HepG2 (cell line): ENCODE measurements at regions not wholly inside any gene's neighbourhood (a gene's known extent, or its start where the extent isn't known, plus 50 kb on each side); places are given as distances from the start of the nearest gene placed in this dataset.

ENCODE experiments used
- ATAC-seq: fragments of 200-7000 bp; cut with Tn5 transposase; 3 replicates; pipeline ENCODE4 v1.9.1; 2020; ENCODE audit warnings: mild to moderate bottlenecking, moderate library complexity
- BruUV-seq: library from RNA; stranded (reverse); fragments of 400-500 nt; replicated peaks from 2 replicates; lab custom pipeline; 2021; lab: Mats Ljungman, UMichigan
- CTCF ChIA-PET: fragments of 300-600 bp; formaldehyde crosslinking; extraction: SDS; loops from one replicate; lab custom pipeline; 2021; ENCODE audit warnings: low total read pairs, inconsistent platforms, low intra/inter-chr PET ratio; lab: Yijun Ruan, JAX
- POLR2A ChIA-PET: fragments of 350-600 bp; sonication (Branson Sonifier 250); formaldehyde crosslinking; loops from one replicate; lab custom pipeline; 2020; ENCODE audit warnings: antibody characterized with exemption, inconsistent platforms; lab: Yijun Ruan, JAX
- DNase-seq: peaks from one replicate; pipeline ENCODE4 v3.0.0-alpha.2; 2015; ENCODE audit warnings: low spot score
- FAIRE-seq: peaks from 3 replicates; lab custom pipeline; 2011; peaks lifted over from hg19 to GRCh38; lab: Jason Lieb, UNC
- H2AFZ ChIP-seq: one replicate; pipeline ENCODE4 v1.6.1; 2011; ENCODE audit warnings: low read length, inconsistent platforms
- H3K27ac ChIP-seq: fragments of 300-600 bp; 3 replicates; pipeline ENCODE4 v1.8.0; 2011; ENCODE audit warnings: mixed run types, mild to moderate bottlenecking, mixed read lengths, low read length, inconsistent platforms; ENCODE audit not compliant: insufficient read depth; ENCODE audit errors: extremely low read length
- H3K27me3 ChIP-seq, 2 experiments: fragments of 200-600 bp in 1 of 2; 2 replicates in 1 of 2; 3 replicates in 1 of 2; pipeline versions ENCODE4 v1.6.0 to v1.8.0; 2011; ENCODE audit warnings: low read length in 2 of 2, mild to moderate bottlenecking in 2 of 2, moderate library complexity in 2 of 2, inconsistent platforms in 1 of 2; ENCODE audit not compliant: insufficient read depth in 2 of 2, control insufficient read depth in 1 of 2
- H3K36me3 ChIP-seq, 2 experiments: fragments of 200-600 bp in 1 of 2; replicated peaks in 1 of 2; 2 replicates in 1 of 2; 3 replicates in 1 of 2; pipeline versions ENCODE4 v1.5.1 to v1.8.0; 2011; ENCODE audit warnings: low read length in 2 of 2, inconsistent platforms in 1 of 2; ENCODE audit not compliant: insufficient read depth in 2 of 2, control insufficient read depth in 1 of 2
- H3K4me1 ChIP-seq: 2 replicates; pipeline ENCODE4 v1.5.1; 2012; ENCODE audit warnings: low read length, inconsistent platforms; ENCODE audit not compliant: insufficient read depth
- H3K4me2 ChIP-seq: 2 replicates; pipeline ENCODE4 v1.6.0; 2011; ENCODE audit warnings: low read depth, low read length, inconsistent platforms
- H3K4me3 ChIP-seq, 3 experiments: fragments of 200-600 bp in 1 of 3; sonication (generic), shearing (Covaris generic) in 1 of 3; replicated peaks in 1 of 3; 2 replicates each; pipeline ENCODE4 v1.5.1; 2011 to 2016; ENCODE audit warnings: low read length in 3 of 3, inconsistent platforms in 2 of 3, low read depth in 2 of 3, mild to moderate bottlenecking in 2 of 3, control low read depth in 1 of 3, mixed read lengths in 1 of 3; ENCODE audit not compliant: insufficient read depth in 1 of 3
- H3K79me2 ChIP-seq: one replicate; pipeline ENCODE4 v1.6.1; 2011; ENCODE audit warnings: low read length, inconsistent platforms; ENCODE audit not compliant: insufficient read depth
- H3K9ac ChIP-seq: 2 replicates; pipeline ENCODE4 v1.6.0; 2011; ENCODE audit warnings: mild to moderate bottlenecking, low read depth, low read length, inconsistent platforms; ENCODE audit not compliant: insufficient read depth
- H3K9me3 ChIP-seq: 2 replicates; pipeline ENCODE4 v1.5.1; 2012; ENCODE audit warnings: mild to moderate bottlenecking, low read length
- H4K20me1 ChIP-seq: 2 replicates; pipeline ENCODE4 v1.6.0; 2011; ENCODE audit warnings: inconsistent platforms, mild to moderate bottlenecking, low read length, moderate library complexity; ENCODE audit not compliant: insufficient read depth
- ATF1 ChIP-seq: IDR thresholded peaks from 2 replicates; pipeline ENCODE4 v1.6.1; 2016; ENCODE audit warnings: mild to moderate bottlenecking, control low read depth
- DZIP1 ChIP-seq: sonication (generic); formaldehyde crosslinking; IDR thresholded peaks from 2 replicates; pipeline ENCODE4 v1.5.0; 2020; ENCODE audit warnings: mild to moderate bottlenecking, missing genetic modification reagents
- ZBTB3 ChIP-seq: sonication (generic); formaldehyde crosslinking; IDR thresholded peaks from 2 replicates; pipeline ENCODE4 v1.4.0; 2020; ENCODE audit warnings: low read depth, mild to moderate bottlenecking, moderate library complexity, missing genetic modification reagents, borderline replicate concordance
- ZNF75D ChIP-seq: sonication (generic); formaldehyde crosslinking; IDR thresholded peaks from 2 replicates; pipeline ENCODE4 v1.8.1; 2023; ENCODE audit warnings: missing genetic modification reagents, mild to moderate bottlenecking, borderline replicate concordance
- ZNF816 ChIP-seq: sonication (generic); formaldehyde crosslinking; IDR thresholded peaks from 2 replicates; pipeline ENCODE4 v1.8.0; 2022; ENCODE audit warnings: missing genetic modification reagents, mild to moderate bottlenecking, borderline replicate concordance
- ZXDC ChIP-seq: sonication (generic); formaldehyde crosslinking; IDR thresholded peaks from 2 replicates; pipeline ENCODE4 v1.5.0; 2020; ENCODE audit warnings: mild to moderate bottlenecking, missing genetic modification reagents
- WGBS: methylation state at CpG from one replicate; pipeline ENCODE4 v1.1.6; 2017; ENCODE audit warnings: low lambda C conversion rate; 5-methylcytosine and 5-hydroxymethylcytosine counted together
- in situ Hi-C: cut with HindIII; loops from 2 replicates; pipeline ENCODE4 v1.10.0; 2017; ENCODE audit warnings: low pct_unique_long_range_greater_than_20kb; ENCODE audit not compliant: extremely low pct_ligation_motif_present
- intact Hi-C: fragments of 100-400 bp; cut with micrococcal nuclease; formaldehyde crosslinking; loops from one replicate; pipeline ENCODE4 v1.10.0; 2022; ENCODE audit not compliant: unreplicated experiment

GRCh38 chr20:56752274-56752673 is 123.2 kb downstream of the TFAP2C start:
- intact Hi-C loops, result no loop called here

More at GRCh38 chr20:56752274-56752673, 123.2 kb downstream of the TFAP2C start:
- Histone ChIP-seq H3K27me3 (peaks cover 8 to 37% of the 10 kb centered on the region in 2 experiments), H3K4me2 (no peak overlapping the region), H3K4me3 (no peak overlapping the region), H3K9me3 (no peaks in the 10 kb centered on the region), H4K20me1 (no peaks in the 10 kb centered on the region), H3K36me3 (no peaks in the 10 kb centered on the region), H3K27ac (no peak overlapping the region), H2AFZ (no peak overlapping the region), H3K79me2 (no peaks in the 10 kb centered on the region), H3K9ac (no peak overlapping the region), H3K4me1 (no peaks in the 10 kb centered on the region)
- TF ChIP-seq ZNF816 (CRISPR knock-in tag), result no peak
- TF ChIP-seq ATF1 (CRISPR knock-in tag), result no peak
- TF ChIP-seq ZXDC, result no peak
- TF ChIP-seq ZBTB3 (CRISPR knock-in tag), result no peak
- TF ChIP-seq ZNF75D, result no peak
- no peak for TF ChIP-seq DZIP1 (CRISPR knock-in tag)
- CTCF ChIA-PET, result no interaction called here
- FAIRE-seq (no peak), ATAC-seq (no peak), DNase-seq (no peak)
- 8% methylated on average over 8 of the region's 8 CpGs for WGBS
- BruUV-seq, result no TSS peak
- POLR2A ChIA-PET, result no interaction called here
- in situ Hi-C loops, result no loop called here
